ENCODE measurements at regions not wholly inside any gene's neighbourhood (a gene's known extent, or its start where the extent isn't known, plus 50 kb on each side); places are given as distances from the start of the nearest gene placed in this dataset.

- Histone ChIP-seq H3K27me3 (no peaks in the 10 kb centered on the region), H3K4me1 (ENCODE audit: control insufficient read depth in 1 of 2, insufficient read depth in 1 of 2, low read depth in 1 of 2, low read length in 1 of 2) (no peaks in the 10 kb centered on the region), H3K4me3 (ENCODE audit: low read depth in 1 of 2, low read length in 1 of 2) (no peak overlapping the region), H3K27ac (no peak overlapping the region), H3K36me3 (no peaks in the 10 kb centered on the region), H3K9me3 (no peaks in the 10 kb centered on the region)
- TF ChIP-seq CTCF (IDR thresholded peaks at IDR 0.05) = no peak
Observed at GRCh38 chr6:138685257-138685656, 88.3 kb upstream of the CCDC28A start.

- H3K9me3 ChIP-seq = no peaks in the 10 kb centered on the region
- no peak overlapping the region for H3K4me3 ChIP-seq (ENCODE audit: low read depth in 1 of 2, low read length in 1 of 2)
- no peak overlapping the region for H3K27ac ChIP-seq
- H3K27me3 ChIP-seq = peaks cover 5% of the 10 kb centered on the region
- TF ChIP-seq CTCF (IDR thresholded peaks at IDR 0.05) = no peak
- H3K4me1 ChIP-seq (ENCODE audit: control insufficient read depth in 1 of 2, insufficient read depth in 1 of 2, low read depth in 1 of 2, low read length in 1 of 2) = no peaks in the 10 kb centered on the region
- no peaks in the 10 kb centered on the region for H3K36me3 ChIP-seq
Observed at GRCh38 chr6:138685781-138686180, 87.8 kb upstream of the CCDC28A start.

GRCh38 chr6:138688580-138688979, 85.0 kb upstream of the CCDC28A start:
- no peaks in the 10 kb centered on the region for H3K9me3 ChIP-seq
- no peak overlapping the region for H3K4me3 ChIP-seq (ENCODE audit: low read depth in 1 of 2, low read length in 1 of 2)
- no peak overlapping the region for H3K27ac ChIP-seq
- H3K27me3 ChIP-seq = peaks cover 32% of the 10 kb centered on the region
- TF ChIP-seq CTCF (IDR thresholded peaks at IDR 0.05) = no peak
- no peaks in the 10 kb centered on the region for H3K36me3 ChIP-seq
- peaks cover 10% of the 10 kb centered on the region in 2 experiments for H3K4me1 ChIP-seq (ENCODE audit: control insufficient read depth in 1 of 2, insufficient read depth in 1 of 2, low read depth in 1 of 2, low read length in 1 of 2)

- TF ChIP-seq CTCF (IDR thresholded peaks at IDR 0.05) = no peak
- Histone ChIP-seq H3K36me3 (no peaks in the 10 kb centered on the region), H3K9me3 (no peaks in the 10 kb centered on the region), H3K4me1 (ENCODE audit: control insufficient read depth in 1 of 2, insufficient read depth in 1 of 2, low read depth in 1 of 2, low read length in 1 of 2) (peaks cover 12 to 13% of the 10 kb centered on the region in 2 experiments), H3K27ac (no peak overlapping the region), H3K4me3 (ENCODE audit: low read depth in 1 of 2, low read length in 1 of 2) (no peak overlapping the region), H3K27me3 (peaks cover 45% of the 10 kb centered on the region)
Observed at GRCh38 chr6:138689849-138690248, 83.7 kb upstream of the CCDC28A start.

- Histone ChIP-seq H3K4me1 (ENCODE audit: control insufficient read depth in 1 of 2, insufficient read depth in 1 of 2, low read depth in 1 of 2, low read length in 1 of 2) (peaks cover 12 to 13% of the 10 kb centered on the region in 2 experiments), H3K36me3 (no peaks in the 10 kb centered on the region), H3K27ac (no peak overlapping the region), H3K4me3 (ENCODE audit: low read depth in 1 of 2, low read length in 1 of 2) (no peak overlapping the region), H3K27me3 (peaks cover 57% of the 10 kb centered on the region), H3K9me3 (no peaks in the 10 kb centered on the region)
- no peak for TF ChIP-seq CTCF (IDR thresholded peaks at IDR 0.05)
Observed at GRCh38 chr6:138690975-138691594, 82.5 kb upstream of the CCDC28A start.
